Cardiac muscle cell (in vitro differentiated cells and primary cell): ENCODE measurements at regions not wholly inside any gene's neighbourhood (a gene's known extent, or its start where the extent isn't known, plus 50 kb on each side); places are given as distances from the start of the nearest gene placed in this dataset.

Experiments
- DNase-seq, 2 donors: peaks; one replicate each; pipeline versions ENCODE4 v3.0.0 to v3.0.0-alpha.2; 2010 to 2017; ENCODE audit warnings: low read depth in 1 of 2, low spot score in 1 of 2
- H3K27ac ChIP-seq: fragments of 200-600 bp; sonication (generic); 2 replicates; pipeline ENCODE4 v1.5.1; 2016
- H3K27me3 ChIP-seq: fragments of 200-600 bp; sonication (generic); 2 replicates; pipeline ENCODE4 v1.6.0; 2016; ENCODE audit warnings: control low read depth
- H3K36me3 ChIP-seq: fragments of 200-600 bp; sonication (generic); 2 replicates; pipeline ENCODE4 v1.5.1; 2016; ENCODE audit warnings: control low read depth
- H3K4me1 ChIP-seq: fragments of 200-600 bp; sonication (generic); 2 replicates; pipeline ENCODE4 v1.8.1; 2017; ENCODE audit warnings: low read depth, mild to moderate bottlenecking, mixed run types
- H3K4me3 ChIP-seq: fragments of 200-600 bp; sonication (generic); 2 replicates; pipeline ENCODE4 v1.5.1; 2016; ENCODE audit warnings: mild to moderate bottlenecking
- H3K9me3 ChIP-seq: fragments of 200-600 bp; sonication (generic); 2 replicates; pipeline ENCODE4 v1.5.1; 2017; ENCODE audit warnings: low read depth, mild to moderate bottlenecking, control low read depth
- TF ChIP-seq, protein P1 (sequence below): IDR thresholded peaks from 2 replicates; pipeline ENCODE4 v1.5.1; 2012; ENCODE audit warnings: low read depth, mild to moderate bottlenecking, low read length

DNA sequence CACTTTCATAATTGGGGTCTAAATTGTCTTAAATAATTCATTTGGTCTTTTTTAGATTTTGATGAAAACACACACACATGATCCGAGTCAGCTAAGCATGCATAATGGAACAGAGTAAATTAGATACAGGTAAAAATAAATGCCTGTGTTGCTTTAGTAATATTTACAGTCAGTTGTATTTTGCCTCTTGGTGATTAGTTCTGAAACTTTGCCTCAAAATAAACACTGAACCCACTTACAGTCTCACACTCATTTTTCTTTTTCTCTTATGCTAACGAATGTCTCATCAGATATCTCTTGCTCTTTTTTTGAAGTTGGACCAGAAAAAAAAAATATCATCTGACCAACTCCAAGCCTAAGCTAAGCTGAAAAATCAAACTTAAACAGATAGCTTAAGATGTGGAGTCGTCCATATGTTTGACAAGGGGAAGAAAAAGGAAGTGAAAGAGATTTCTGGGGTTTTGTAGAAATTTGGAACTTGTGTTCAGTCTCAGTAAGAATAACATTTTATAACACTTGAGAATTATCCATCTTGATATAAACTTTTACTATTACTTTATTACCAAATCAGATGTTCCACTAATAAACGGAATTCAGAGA is 592.5 kb downstream of the RPL10L start:
- no peaks in the 10 kb centered on the region for H3K27me3 ChIP-seq
- no peak overlapping the region for H3K4me3 ChIP-seq
- no peak overlapping the region for H3K27ac ChIP-seq
- DNase-seq, result no peak
- no peaks in the 10 kb centered on the region for H3K4me1 ChIP-seq
- no peaks in the 10 kb centered on the region for H3K9me3 ChIP-seq
- no peaks in the 10 kb centered on the region for H3K36me3 ChIP-seq
- TF ChIP-seq, protein P1, sequence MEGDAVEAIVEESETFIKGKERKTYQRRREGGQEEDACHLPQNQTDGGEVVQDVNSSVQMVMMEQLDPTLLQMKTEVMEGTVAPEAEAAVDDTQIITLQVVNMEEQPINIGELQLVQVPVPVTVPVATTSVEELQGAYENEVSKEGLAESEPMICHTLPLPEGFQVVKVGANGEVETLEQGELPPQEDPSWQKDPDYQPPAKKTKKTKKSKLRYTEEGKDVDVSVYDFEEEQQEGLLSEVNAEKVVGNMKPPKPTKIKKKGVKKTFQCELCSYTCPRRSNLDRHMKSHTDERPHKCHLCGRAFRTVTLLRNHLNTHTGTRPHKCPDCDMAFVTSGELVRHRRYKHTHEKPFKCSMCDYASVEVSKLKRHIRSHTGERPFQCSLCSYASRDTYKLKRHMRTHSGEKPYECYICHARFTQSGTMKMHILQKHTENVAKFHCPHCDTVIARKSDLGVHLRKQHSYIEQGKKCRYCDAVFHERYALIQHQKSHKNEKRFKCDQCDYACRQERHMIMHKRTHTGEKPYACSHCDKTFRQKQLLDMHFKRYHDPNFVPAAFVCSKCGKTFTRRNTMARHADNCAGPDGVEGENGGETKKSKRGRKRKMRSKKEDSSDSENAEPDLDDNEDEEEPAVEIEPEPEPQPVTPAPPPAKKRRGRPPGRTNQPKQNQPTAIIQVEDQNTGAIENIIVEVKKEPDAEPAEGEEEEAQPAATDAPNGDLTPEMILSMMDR, result no peak

DNA sequence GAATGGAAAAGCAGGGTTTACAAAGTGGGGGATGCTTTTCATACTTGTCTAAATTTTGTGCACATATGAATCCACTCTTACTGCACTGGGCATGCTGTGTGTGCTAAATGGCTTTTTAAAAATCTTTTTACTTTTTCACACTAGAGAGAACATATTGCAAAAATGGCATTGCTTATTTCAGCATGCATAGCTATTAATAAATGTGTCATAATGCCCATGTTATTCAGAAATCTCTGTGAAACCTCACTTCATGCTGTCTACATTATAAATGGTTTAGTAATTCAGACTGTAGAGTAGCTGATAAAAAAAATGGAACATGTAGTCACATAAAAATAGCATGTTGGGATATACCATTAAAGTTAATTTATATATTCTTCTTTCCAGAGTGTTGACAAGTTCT is 593.8 kb downstream of the RPL10L start:
- Histone ChIP-seq H3K4me1 (no peaks in the 10 kb centered on the region), H3K36me3 (no peaks in the 10 kb centered on the region), H3K4me3 (no peak overlapping the region), H3K27ac (no peak overlapping the region), H3K9me3 (no peaks in the 10 kb centered on the region), H3K27me3 (no peaks in the 10 kb centered on the region)
- TF ChIP-seq, protein P1, result no peak
- DNase-seq, result no peak

DNA sequence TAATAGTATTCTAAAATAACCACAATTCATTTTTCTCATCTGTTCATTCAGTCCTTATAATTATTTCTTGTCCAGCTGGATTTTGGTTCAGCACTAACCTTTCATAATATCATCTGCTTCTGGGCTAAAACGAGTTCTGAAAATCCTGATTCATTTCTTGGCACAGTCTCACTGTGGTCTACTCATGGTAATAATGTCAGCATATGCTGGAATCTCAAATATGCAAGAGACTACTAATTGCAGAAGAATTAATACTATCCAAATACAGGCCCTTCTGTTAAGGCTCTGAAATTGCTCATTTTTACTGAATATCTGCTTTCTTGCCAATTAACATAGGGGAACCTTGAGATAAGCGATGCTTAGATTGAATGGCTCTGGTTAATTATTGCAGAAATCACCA is 597.1 kb downstream of the RPL10L start:
- H3K27me3 ChIP-seq, result no peaks in the 10 kb centered on the region
- H3K36me3 ChIP-seq, result no peaks in the 10 kb centered on the region
- peak in 1 of 2 donors; percentile 61 for DNase-seq
- H3K9me3 ChIP-seq, result no peaks in the 10 kb centered on the region
- TF ChIP-seq, protein P1, result no peak
- no peaks in the 10 kb centered on the region for H3K4me1 ChIP-seq
- H3K4me3 ChIP-seq, result no peak overlapping the region
- H3K27ac ChIP-seq, result no peak overlapping the region

DNA sequence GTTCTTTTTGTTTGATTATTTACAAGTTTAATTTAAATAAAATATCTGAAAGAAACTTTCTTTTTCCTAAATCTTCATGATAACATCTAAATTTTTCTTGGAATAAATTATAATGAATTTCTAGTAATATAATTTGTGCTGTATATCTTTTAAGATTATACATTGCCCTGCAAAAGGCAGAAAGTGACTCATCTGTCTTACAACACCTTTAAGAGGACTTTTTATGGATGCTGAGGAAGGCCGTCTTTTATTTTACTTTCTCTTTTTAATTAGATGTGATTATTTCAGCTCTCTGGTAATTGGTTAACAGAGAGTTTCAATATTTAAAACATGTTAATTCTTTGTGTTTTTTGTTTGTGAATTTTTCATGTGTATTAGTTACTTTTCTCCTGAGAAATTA is 598.4 kb downstream of the RPL10L start:
- H3K36me3 ChIP-seq, result no peaks in the 10 kb centered on the region
- no peak overlapping the region for H3K4me3 ChIP-seq
- H3K4me1 ChIP-seq, result no peaks in the 10 kb centered on the region
- TF ChIP-seq, protein P1, result no peak
- DNase-seq, result no peak
- no peaks in the 10 kb centered on the region for H3K27me3 ChIP-seq
- H3K27ac ChIP-seq, result no peak overlapping the region
- H3K9me3 ChIP-seq, result no peaks in the 10 kb centered on the region

DNA sequence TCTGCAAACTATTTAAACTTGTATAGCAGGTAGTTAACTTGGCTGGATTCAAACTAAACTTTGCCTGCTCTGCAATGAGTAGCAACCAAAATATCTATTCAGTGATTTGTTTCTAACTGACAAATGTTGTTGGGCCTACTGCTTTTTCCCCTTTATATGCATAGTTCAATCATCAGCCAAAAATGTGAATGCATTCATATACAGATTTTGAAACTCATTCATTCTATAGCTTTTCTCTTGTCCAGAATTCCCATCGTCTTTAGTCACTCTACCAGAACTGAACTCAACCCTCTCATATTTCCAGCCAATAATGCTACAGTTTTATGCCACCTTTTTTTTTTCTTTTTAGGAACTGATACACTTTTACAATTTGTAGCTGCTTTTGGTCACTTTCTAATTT is 599.8 kb downstream of the RPL10L start:
- no peaks in the 10 kb centered on the region for H3K36me3 ChIP-seq
- no peak overlapping the region for H3K4me3 ChIP-seq
- H3K27ac ChIP-seq, result no peak overlapping the region
- H3K4me1 ChIP-seq, result no peaks in the 10 kb centered on the region
- DNase-seq, result no peak
- no peaks in the 10 kb centered on the region for H3K27me3 ChIP-seq
- H3K9me3 ChIP-seq, result no peaks in the 10 kb centered on the region
- TF ChIP-seq, protein P1, result no peak
